PC-9 (cell line): ENCODE measurements at regions not wholly inside any gene's neighbourhood (a gene's known extent, or its start where the extent isn't known, plus 50 kb on each side); places are given as distances from the start of the nearest gene placed in this dataset.

Experiments used
- CTCF ChIP-seq: fragments of 200-600 bp; sonication (generic); conservative IDR thresholded peaks from 2 replicates; pipeline ENCODE4 v1.6.1; 2017; ENCODE audit warnings: mixed run types, antibody characterized with exemption, mild to moderate bottlenecking, moderate library complexity
- EZH2 ChIP-seq: fragments of 200-600 bp; sonication (generic); IDR thresholded peaks from 2 replicates; pipeline ENCODE4 v1.8.0; 2017; ENCODE audit warnings: antibody characterized with exemption, low read depth

- TF ChIP-seq CTCF (no peak), EZH2 (no peak)
These were observed 667.9 kb upstream of the SGO1 start for GRCh38 chr3:20853890-20854289.
